CD4-positive, alpha-beta T cell treated with Interleukin-15 for 1 hour (primary cell): ENCODE measurements at regions not wholly inside any gene's neighbourhood (a gene's known extent, or its start where the extent isn't known, plus 50 kb on each side); places are given as distances from the start of the nearest gene placed in this dataset.
"Not testable (repeated sequence)": the region's sequence is repeated elsewhere in the genome, so short reads cannot be mapped to it uniquely, and the experiment has no call there.

Experiments used
- DNase-seq: peaks from one replicate; pipeline ENCODE4 v3.0.0-alpha.2; 2020

- DNase-seq, result not testable (repeated sequence)
These were observed 162.6 kb upstream of the JADE1 start for GRCh38 chr4:128646893-128647292.

GRCh38 chr4:128644693-128645654 lies 164.5 kb upstream of the JADE1 start:
- DNase-seq, result not testable (repeated sequence)

GRCh38 chr4:128644107-128644506 lies 165.4 kb upstream of the JADE1 start:
- DNase-seq, result not testable (repeated sequence)

- not testable (repeated sequence) for DNase-seq
These were observed 167.9 kb upstream of the JADE1 start for GRCh38 chr4:128641566-128641965.

- DNase-seq, result no peak
These were observed 169.8 kb upstream of the JADE1 start for GRCh38 chr4:128639541-128640270.

- DNase-seq, result no peak
These were observed 172.6 kb upstream of the JADE1 start for GRCh38 chr4:128636906-128637305.

GRCh38 chr4:128635955-128636560 lies 173.4 kb upstream of the JADE1 start:
- no peak for DNase-seq

- no peak for DNase-seq
These were observed 174.2 kb upstream of the JADE1 start for GRCh38 chr4:128635141-128635954.

- DNase-seq, result no peak
These were observed 176.4 kb upstream of the JADE1 start for GRCh38 chr4:128633067-128633466.

GRCh38 chr4:128630871-128631270 lies 178.6 kb upstream of the JADE1 start:
- DNase-seq, result no peak

- DNase-seq, result no peak
These were observed 185.8 kb upstream of the JADE1 start for GRCh38 chr4:128623508-128624215.

GRCh38 chr4:128620279-128620965 lies 189.1 kb upstream of the JADE1 start:
- DNase-seq, result not testable (repeated sequence)

- no peak for DNase-seq
These were observed 194.3 kb upstream of the JADE1 start for GRCh38 chr4:128615197-128615596.

GRCh38 chr4:128608006-128608405 lies 201.5 kb upstream of the JADE1 start:
- no peak for DNase-seq

GRCh38 chr4:128606173-128606572 lies 203.3 kb upstream of the JADE1 start:
- no peak for DNase-seq

GRCh38 chr4:128604840-128605239 lies 204.7 kb upstream of the JADE1 start:
- no peak for DNase-seq

- DNase-seq, result no peak
These were observed 205.3 kb upstream of the JADE1 start for GRCh38 chr4:128604204-128604603.

GRCh38 chr4:128603081-128603480 lies 206.4 kb upstream of the JADE1 start:
- no peak for DNase-seq

- DNase-seq, result no peak
These were observed 207.4 kb upstream of the JADE1 start for GRCh38 chr4:128601991-128602695.
